SU-DHL-6 (cell line): ENCODE measurements at regions not wholly inside any gene's neighbourhood (a gene's known extent, or its start where the extent isn't known, plus 50 kb on each side); places are given as distances from the start of the nearest gene placed in this dataset.

Experiments used
- H2AFZ ChIP-seq: fragments of 200-600 bp; sonication (generic); 2 replicates; pipeline ENCODE4 v1.6.1; 2014; ENCODE audit warnings: low read depth, mild to moderate bottlenecking, moderate library complexity, mixed read lengths, antibody characterized with exemption, low read length; ENCODE audit not compliant: severe bottlenecking
- H3F3A ChIP-seq: fragments of 200-600 bp; shearing (Covaris generic); 2 replicates; pipeline ENCODE4 v1.6.0; 2016; ENCODE audit warnings: antibody characterized with exemption, mild to moderate bottlenecking; ENCODE audit not compliant: insufficient read depth
- H3K27ac ChIP-seq: fragments of 200-600 bp; sonication (generic); 2 replicates; pipeline ENCODE4 v1.5.1; 2016; ENCODE audit warnings: low read depth, mild to moderate bottlenecking, low read length, moderate library complexity, mixed read lengths
- H3K27me3 ChIP-seq: fragments of 200-600 bp; sonication (generic), shearing (Covaris generic); 2 replicates; pipeline ENCODE4 v1.6.0; 2014; ENCODE audit warnings: mild to moderate bottlenecking, low read length
- H3K36me3 ChIP-seq: fragments of 200-600 bp; sonication (generic); 2 replicates; pipeline ENCODE4 v1.6.1; 2014; ENCODE audit warnings: mild to moderate bottlenecking, low read length, mixed read lengths
- H3K4me2 ChIP-seq: fragments of 300-600, 200-600 bp; shearing (Covaris generic), sonication (generic); 2 replicates; pipeline ENCODE4 v1.6.0; 2014; ENCODE audit warnings: low read length, low read depth, mild to moderate bottlenecking; ENCODE audit not compliant: poor library complexity, severe bottlenecking
- H3K4me3 ChIP-seq: fragments of 200-600 bp; sonication (generic); 2 replicates; pipeline ENCODE4 v1.5.1; 2014; ENCODE audit warnings: antibody characterized with exemption, low read length, mild to moderate bottlenecking, mixed read lengths; ENCODE audit not compliant: insufficient read depth, poor library complexity, severe bottlenecking
- H3K79me2 ChIP-seq: fragments of 200-600 bp; sonication (generic); 2 replicates; pipeline ENCODE4 v1.6.1; 2014; ENCODE audit warnings: mild to moderate bottlenecking, low read length, moderate library complexity; ENCODE audit not compliant: insufficient read depth
- H3K9ac ChIP-seq: fragments of 200-600 bp; sonication (generic); 2 replicates; pipeline ENCODE4 v1.7.0; 2014; ENCODE audit warnings: mild to moderate bottlenecking, low read length
- H3K9me2 ChIP-seq: fragments of 200-600 bp; sonication (generic); replicated peaks from 2 replicates; pipeline ENCODE4 v1.6.1; 2014; ENCODE audit warnings: low read length; ENCODE audit not compliant: insufficient read depth
- H3K9me3 ChIP-seq: fragments of 200-600 bp; sonication (generic); 2 replicates; pipeline ENCODE4 v1.6.1; 2014; ENCODE audit warnings: low read length, mixed read lengths; ENCODE audit not compliant: insufficient read depth
- H4K20me1 ChIP-seq: fragments of 200-600 bp; sonication (generic); 2 replicates; pipeline ENCODE4 v1.6.1; 2014; ENCODE audit warnings: low read depth, mild to moderate bottlenecking, antibody characterized with exemption, low read length, moderate library complexity, mixed read lengths
- CTCF ChIP-seq: fragments of 200-600 bp; sonication (generic); IDR thresholded peaks from one replicate; pipeline ENCODE4 v1.5.1; 2017; ENCODE audit warnings: antibody characterized with exemption, mild to moderate bottlenecking, low read length, moderate library complexity; ENCODE audit not compliant: insufficient read depth, poor library complexity, severe bottlenecking
- EZH2phosphoT487 ChIP-seq: fragments of 200-600 bp; sonication (generic), shearing (Covaris generic); conservative IDR thresholded peaks from 2 replicates; pipeline ENCODE4 v1.6.1; 2018; ENCODE audit warnings: mild to moderate bottlenecking, antibody characterized with exemption, low read length, moderate library complexity, mixed read lengths

GRCh38 chr18:77572537-77572936 is 322.9 kb downstream of the GALR1 start:
- Histone ChIP-seq H3K4me2 (no peak overlapping the region), H3F3A (no peaks in the 10 kb centered on the region), H3K79me2 (no peaks in the 10 kb centered on the region), H4K20me1 (no peaks in the 10 kb centered on the region), H3K27ac (no peak overlapping the region), H3K9me2 (no peaks in the 10 kb centered on the region), H3K36me3 (no peaks in the 10 kb centered on the region), H3K27me3 (no peaks in the 10 kb centered on the region), H3K4me3 (no peak overlapping the region), H2AFZ (no peak overlapping the region), H3K9ac (no peak overlapping the region), H3K9me3 (no peaks in the 10 kb centered on the region)
- no peak for TF ChIP-seq CTCF
- no peak for TF ChIP-seq EZH2phosphoT487

- H3K4me3 ChIP-seq: no peak overlapping the region
- H4K20me1 ChIP-seq: no peaks in the 10 kb centered on the region
- H3K27me3 ChIP-seq: no peaks in the 10 kb centered on the region
- H3K79me2 ChIP-seq: no peaks in the 10 kb centered on the region
- H3K27ac ChIP-seq: no peak overlapping the region
- H3K9ac ChIP-seq: no peak overlapping the region
- TF ChIP-seq CTCF: no peak
- TF ChIP-seq EZH2phosphoT487: no peak
- H3K9me2 ChIP-seq: no peaks in the 10 kb centered on the region
- H3K36me3 ChIP-seq: no peaks in the 10 kb centered on the region
- H3K9me3 ChIP-seq: no peaks in the 10 kb centered on the region
- H3K4me2 ChIP-seq: no peak overlapping the region
- no peaks in the 10 kb centered on the region for H3F3A ChIP-seq
- H2AFZ ChIP-seq: no peak overlapping the region
Observed at GRCh38 chr18:77573571-77573970, 323.9 kb downstream of the GALR1 start.

- H3F3A ChIP-seq: no peaks in the 10 kb centered on the region
- H2AFZ ChIP-seq: no peak overlapping the region
- H3K27me3 ChIP-seq: no peaks in the 10 kb centered on the region
- H3K36me3 ChIP-seq: no peaks in the 10 kb centered on the region
- no peak overlapping the region for H3K27ac ChIP-seq
- no peaks in the 10 kb centered on the region for H3K9me2 ChIP-seq
- TF ChIP-seq CTCF: no peak
- no peaks in the 10 kb centered on the region for H4K20me1 ChIP-seq
- H3K9me3 ChIP-seq: no peaks in the 10 kb centered on the region
- no peak overlapping the region for H3K4me2 ChIP-seq
- no peak overlapping the region for H3K9ac ChIP-seq
- H3K79me2 ChIP-seq: no peaks in the 10 kb centered on the region
- H3K4me3 ChIP-seq: no peak overlapping the region
Observed at GRCh38 chr18:77590943-77591515, 341.4 kb downstream of the GALR1 start.

GRCh38 chr18:77597726-77598125 is 348.1 kb downstream of the GALR1 start:
- H3K9ac ChIP-seq: no peak overlapping the region
- H3F3A ChIP-seq: no peaks in the 10 kb centered on the region
- no peak overlapping the region for H3K4me2 ChIP-seq
- no peaks in the 10 kb centered on the region for H3K27me3 ChIP-seq
- H3K79me2 ChIP-seq: no peaks in the 10 kb centered on the region
- no peaks in the 10 kb centered on the region for H4K20me1 ChIP-seq
- H3K9me2 ChIP-seq: no peaks in the 10 kb centered on the region
- no peak overlapping the region for H3K27ac ChIP-seq
- no peak overlapping the region for H2AFZ ChIP-seq
- H3K9me3 ChIP-seq: no peaks in the 10 kb centered on the region
- H3K4me3 ChIP-seq: no peak overlapping the region
- TF ChIP-seq CTCF (no peak), EZH2phosphoT487 (no peak)
- H3K36me3 ChIP-seq: no peaks in the 10 kb centered on the region
